ENCODE measurements at regions not wholly inside any gene's neighbourhood (a gene's known extent, or its start where the extent isn't known, plus 50 kb on each side); places are given as distances from the start of the nearest gene placed in this dataset.
A peak's percentile ranks its signal among the peaks of the same experiment; 100 is the strongest.

DNA sequence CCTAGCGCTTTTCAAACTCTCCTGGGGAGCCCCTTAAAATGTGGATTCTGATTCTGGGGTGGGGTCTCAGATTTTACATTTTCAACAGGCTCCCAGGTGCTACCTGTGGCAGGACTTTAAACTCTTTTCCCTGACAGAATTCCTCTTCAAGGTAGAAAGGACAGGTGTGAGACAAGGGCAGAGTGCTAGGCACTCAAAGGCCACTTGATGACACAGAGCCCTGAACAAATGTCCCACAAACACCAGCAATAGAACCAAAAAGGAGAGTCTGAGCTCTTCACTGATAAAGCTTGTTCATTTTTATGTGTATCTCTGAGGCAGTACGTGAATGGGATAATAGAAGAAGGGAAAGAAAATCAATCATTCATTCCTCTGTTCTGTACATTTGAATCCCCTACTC, 77.7 kb upstream of the PELI1 start:
- DNase-seq (ENCODE audit: low read depth in 2 of 2): no peak

DNA sequence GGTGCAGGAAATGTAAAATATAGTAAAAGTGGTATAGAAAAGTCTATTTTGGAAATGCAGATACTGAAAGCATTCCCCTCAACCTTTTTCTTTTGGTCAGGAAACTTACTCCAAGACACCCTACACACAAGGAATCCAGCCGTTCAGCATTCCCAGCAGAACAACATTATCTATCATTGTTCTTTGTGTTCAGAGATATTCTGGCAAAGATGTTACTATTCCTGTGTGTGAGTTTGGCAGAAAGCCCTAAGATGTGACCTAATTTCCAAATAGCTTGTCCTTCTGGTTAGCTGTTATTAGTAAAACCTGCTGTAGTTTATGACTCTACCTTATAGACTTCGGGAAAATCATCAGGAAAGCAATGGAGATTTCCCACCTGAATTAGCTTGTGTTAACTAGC, 78.1 kb upstream of the PELI1 start:
- no peak for DNase-seq (ENCODE audit: low read depth in 2 of 2)

DNA sequence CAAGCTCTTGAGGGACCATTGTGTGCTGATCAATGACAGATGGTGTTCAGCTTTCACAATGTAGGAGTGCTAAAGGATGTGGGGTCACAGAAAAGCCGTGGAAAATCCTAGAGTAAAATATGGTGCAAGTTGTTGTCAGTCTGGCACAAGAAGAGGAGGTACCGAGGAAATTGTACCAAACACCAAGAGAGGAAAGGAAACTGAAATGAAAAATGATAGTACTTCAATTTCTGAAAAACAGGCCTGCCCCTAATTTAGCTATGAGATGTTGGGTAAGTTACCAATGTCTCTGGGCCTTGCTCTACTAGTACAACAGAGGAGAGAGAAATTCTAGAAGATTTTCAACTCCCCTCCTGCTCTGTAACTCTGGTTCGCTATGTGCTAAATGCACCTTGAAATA, 78.8 kb upstream of the PELI1 start:
- DNase-seq (ENCODE audit: low read depth in 2 of 2): no peak

DNA sequence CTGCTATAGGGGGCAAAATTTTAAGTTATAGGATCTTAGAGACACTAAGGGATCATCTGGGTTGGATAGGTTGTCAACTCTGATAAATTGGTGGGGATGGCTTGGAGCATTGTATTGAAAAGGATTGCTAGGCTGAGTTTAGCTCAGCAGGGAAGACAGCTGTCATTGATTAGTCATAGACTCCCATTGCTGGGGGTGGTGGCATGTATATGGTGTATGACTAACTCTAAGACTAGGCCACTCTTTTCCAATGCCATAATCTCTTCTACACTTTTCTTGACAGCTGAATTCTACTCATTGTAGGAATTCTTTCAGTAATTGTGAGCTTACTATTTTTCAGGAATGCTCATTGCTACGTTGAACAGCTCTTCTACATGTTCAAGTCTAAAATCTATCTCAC, 81.3 kb upstream of the PELI1 start:
- DNase-seq (ENCODE audit: low read depth in 2 of 2): peak in 1 of 2 experiments; percentile 49

DNA sequence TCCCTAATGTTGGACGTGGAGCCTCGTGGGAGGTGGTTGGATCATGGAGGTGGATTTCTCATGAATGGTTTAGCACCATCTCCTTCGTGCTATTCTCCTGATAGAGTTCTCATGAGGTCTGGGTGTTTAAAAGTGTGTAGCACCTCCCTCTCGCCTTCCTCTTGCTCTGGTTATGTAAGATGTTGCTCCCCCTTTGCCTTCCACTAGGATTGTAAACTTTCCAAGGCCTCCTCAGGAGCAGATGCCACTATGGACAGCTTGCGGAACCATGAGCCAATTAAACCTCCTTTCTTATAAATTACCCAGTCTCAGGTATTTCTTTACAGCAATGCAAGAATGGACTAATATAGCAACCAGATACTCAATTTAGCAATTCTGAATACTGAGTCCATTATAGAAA, 82.4 kb upstream of the PELI1 start:
- DNase-seq (ENCODE audit: low read depth in 2 of 2): no peak

DNA sequence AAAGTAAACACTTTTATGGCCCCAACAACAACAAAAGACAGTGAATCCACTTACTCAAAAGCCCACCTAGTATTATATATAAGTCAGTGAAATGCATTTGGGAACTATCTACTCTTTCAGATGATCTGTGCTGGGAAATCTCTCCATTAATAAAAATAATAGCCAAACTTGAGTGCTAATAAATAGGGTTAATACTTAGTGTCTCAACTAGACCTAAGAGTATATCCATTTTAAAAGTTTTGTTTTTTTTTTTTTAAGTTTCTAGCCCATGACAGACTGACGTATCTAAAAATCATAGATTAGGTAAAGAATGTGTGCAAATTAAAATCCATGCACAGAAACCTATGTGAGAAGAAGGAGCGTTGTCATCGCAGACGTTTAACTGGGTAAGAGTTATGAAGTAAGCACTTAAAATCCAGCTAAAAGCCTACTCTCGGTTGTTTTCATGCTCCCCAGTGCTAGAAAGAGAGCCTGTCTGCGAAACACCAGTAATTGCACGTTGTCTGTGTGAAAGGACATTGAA, 83.4 kb upstream of the PELI1 start:
- no peak for DNase-seq (ENCODE audit: low read depth in 2 of 2)

DNA sequence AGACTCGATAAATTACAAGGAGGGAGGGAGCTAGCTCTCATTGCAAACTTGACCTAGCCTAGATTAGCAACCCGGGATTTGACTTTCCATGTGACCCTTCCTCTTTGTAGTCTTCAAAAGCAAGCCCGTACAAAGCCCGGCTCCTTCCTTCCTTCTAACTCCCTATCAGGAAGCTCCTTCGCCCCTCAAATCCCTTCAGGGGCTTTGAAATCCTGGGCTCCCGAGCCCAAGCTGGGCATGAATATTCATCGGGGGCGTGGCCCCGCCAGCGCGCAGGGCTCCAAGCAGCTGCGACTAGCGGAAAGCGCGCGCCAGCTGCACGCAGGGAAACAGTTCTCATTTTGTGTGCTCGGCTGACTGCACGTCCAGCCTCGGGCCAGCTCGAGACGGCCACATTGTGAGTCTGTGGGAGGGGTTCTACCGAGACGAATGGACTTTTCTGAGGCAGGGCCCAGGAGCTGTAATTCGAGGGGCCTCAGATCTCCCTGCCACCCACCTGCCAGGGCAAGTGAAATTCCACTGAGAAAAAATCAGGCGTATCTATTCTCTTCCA, 84.0 kb upstream of the PELI1 start:
- DNase-seq (ENCODE audit: low read depth in 2 of 2): no peak

DNA sequence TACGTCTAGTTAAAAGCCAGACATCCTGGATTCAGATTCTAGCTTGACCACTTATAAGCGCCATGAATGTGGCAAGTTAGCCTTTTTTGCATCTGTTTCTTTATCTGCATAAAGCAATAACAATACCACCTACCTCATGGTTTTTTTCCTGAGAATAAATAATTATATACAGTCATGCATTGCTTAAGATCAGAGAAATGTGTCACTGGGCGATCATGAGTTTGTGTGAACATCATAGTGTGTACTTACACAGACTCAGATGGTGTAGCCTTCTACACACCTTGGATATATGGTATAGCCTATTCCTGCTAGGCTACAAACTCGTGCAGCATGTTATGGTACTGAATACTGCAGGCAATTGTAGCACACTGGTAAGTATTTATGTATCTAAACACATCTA, 84.7 kb upstream of the PELI1 start:
- no peak for DNase-seq (ENCODE audit: low read depth in 2 of 2)

DNA sequence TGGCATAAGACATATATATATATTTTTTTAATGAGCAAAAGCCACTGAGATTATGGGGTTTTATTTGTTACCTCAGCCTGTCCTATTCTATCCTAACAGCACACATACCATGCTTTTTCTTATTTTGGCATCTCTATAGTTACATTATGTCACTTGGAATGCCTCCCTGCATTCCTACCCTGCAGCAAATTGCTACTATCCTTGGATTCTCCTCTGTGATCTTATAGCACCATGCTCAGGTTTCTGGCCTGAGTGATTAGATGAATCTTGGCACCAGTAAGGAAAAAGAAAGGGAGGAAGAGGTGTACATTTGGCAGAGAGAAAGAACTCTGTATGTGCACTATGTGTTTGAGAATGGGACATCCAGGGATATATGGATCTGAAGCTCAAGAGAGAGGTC, 86.3 kb upstream of the PELI1 start:
- DNase-seq (ENCODE audit: low read depth in 2 of 2): no peak

DNA sequence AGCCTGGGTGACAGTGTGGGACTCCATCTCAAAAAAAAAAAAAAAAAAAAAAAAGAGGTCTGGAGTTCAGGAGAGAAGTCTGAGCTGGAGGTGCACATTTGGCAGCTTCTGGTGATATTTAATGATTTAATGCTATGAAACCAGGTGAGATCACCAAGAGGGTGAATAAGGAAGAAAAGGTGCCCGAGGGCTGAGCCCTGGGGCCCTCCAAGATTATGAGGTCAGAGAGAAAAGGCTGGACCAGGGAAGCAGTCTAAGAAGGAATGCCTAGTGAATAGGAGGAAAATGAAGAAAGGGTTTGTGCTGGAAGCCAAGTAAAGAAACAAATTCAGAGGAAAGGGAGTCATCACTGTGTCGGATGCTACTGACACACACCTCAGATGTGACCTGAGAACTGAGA, 88.0 kb upstream of the PELI1 start:
- no peak for DNase-seq (ENCODE audit: low read depth in 2 of 2)

DNA sequence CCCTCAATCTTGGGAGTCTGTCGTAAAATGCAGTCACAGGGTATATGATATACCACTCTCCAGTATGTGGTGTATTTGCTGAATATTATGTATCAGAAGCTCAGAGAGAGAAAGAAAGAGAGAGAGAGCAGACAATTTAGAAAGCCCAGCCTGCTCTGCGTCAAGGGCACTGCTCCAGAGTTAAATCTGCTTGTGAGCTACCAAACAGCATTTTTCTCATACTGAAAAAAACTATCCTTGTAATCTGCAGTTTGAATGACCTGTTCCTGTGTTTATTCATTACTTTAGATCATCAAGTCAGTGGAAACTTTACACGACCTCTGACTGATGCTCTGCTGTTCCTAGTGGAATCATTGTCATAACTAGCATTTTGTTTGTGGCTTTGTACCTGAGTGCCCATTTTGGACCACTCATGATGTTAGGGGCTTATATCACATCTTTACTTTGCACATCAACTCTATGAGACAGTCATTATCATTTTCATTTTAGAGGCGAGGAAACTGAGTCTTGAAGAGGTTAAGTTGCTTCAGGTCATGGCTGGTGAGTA, 89.2 kb upstream of the PELI1 start:
- no peak for DNase-seq (ENCODE audit: low read depth in 2 of 2)

DNA sequence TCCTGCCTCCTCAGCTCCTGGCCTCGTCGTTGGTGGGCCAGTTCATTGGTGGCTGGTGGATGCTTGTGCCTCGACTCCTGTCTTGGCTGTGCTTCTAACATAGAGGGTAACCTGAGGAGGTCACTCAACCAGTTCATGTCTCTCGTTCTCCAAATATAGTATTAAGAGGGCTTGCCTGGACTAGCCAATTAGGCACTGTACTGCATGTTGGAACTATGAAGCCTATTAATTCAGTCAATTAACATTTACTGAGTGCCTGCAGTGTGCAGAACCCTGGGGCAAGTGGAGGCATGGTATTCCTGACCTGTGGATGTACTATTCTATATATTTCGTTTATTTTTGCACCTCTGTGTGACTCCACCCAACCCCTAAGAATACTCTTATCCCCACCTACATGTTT, 89.9 kb upstream of the PELI1 start:
- DNase-seq (ENCODE audit: low read depth in 2 of 2): no peak

DNA sequence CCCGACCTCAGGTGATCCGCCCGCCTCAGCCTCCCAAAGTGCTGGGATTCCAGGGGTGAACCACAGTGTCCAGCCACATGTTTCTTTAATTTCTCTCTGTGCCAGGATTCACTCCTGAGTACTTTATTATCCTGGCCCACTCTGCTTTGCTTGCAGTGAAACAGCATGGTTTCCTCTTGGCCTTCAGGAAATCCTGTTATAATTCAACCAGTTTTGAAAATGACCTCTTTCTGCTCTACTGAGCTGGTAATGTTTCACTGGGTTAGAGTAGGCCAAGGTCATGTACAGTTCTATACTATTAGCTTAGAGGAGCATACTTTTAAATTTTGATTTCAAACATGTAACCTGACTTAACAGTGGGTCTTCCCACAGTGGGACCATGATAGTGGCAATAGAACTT, 90.6 kb upstream of the PELI1 start:
- DNase-seq (ENCODE audit: low read depth in 2 of 2): no peak

DNA sequence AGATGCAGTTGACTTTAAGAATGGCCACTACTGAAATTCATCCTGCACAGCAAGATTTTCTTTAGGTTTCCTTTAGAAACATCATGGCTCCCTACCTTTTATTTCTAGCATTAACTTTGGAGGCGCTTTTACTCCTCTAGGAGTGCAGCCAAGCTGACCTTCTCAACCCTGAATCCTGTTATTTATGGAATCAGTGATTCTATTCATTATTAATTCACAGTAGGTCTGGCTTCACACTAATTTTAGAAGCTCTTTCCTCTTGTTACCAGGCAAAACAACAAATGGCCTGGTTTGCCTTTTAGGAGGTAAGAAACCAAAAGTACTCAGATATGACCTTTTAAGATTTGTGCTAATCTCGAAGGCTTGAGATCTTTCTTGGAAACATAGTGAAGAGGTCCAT, 93.0 kb upstream of the PELI1 start:
- no peak for DNase-seq (ENCODE audit: low read depth in 2 of 2)

DNA sequence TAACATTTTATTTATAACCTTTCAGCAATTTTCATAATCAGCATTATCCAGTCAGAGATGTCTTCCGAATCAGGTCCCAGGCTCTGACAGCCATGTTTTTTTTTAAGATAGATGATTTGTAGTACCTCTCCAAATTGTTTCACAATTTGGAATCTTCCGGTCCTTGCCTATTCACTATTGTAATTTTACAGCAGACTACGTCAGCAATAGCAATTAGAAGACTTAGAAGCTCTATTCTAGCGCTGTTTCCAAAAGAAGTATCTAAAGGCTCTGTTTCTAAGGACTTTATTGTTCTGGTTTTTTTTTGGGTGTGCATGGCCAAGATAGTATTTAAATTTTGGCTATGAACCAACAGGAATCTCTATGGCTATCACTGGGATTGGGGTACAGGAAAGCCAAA, 94.6 kb upstream of the PELI1 start:
- DNase-seq (ENCODE audit: low read depth in 2 of 2): no peak

DNA sequence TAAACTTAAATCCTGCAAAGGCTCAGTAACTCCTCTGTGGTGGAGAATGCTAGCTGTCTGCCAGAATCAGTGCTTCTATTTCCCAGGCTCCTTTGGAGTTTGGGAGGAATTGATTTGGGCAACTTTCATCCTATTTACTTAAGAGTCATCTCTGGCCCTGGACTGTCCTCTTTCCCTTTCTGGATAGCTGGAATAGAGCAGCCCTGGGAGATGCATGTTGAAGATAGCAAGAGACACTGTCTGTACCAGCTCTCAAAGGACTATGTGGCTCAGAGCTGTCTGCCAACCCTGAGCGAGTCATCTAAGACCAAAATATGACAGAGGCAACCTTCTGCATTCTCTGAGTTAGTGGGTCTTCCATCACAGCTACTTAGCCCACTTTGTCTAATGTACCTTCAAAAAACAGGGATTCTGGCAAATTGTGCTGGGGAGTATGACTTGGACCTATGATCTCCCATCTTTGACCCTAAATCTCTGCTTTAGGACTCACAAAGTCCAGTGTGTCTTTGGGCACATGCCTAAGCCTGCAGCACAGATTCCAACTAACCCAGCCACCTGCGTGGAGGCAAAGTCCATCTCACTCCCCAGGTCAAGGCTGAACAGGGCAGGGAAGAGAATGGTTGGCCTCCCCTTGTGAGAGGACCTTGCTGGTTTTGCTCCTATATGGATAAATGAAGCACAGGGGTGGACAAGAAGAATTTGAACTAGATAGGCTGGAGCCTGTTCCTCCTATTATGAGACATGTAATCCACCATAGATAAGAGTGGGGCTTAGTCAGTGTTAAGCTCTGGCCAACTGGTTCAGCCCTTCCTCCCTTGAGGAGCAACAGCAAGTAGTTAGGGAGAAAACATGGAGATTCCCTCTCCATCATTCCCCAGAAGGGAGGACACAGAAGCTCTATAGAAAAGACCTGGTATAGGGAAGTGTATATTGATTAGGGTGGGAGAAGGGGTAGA, 99.1 kb upstream of the PELI1 start:
- no peak for DNase-seq (ENCODE audit: low read depth in 2 of 2)

DNA sequence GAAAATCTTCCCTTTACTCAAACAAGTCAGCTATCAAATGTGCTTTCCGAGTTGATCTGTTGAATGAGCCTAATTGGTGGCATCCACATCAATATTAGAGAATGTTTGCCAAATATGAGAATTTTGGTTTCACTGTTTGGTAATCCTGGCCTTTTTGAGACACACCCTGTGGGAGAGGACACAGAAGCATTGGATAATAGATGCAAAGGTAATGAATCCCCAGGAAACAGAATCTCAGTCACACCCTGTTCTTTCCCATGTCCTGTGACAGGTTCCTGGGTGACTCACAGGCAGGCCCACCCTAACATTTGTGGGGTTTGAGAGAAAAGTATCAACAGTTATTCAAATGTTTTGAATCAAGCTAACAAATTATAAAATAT, 99.8 kb upstream of the PELI1 start:
- DNase-seq (ENCODE audit: low read depth in 2 of 2): no peak

DNA sequence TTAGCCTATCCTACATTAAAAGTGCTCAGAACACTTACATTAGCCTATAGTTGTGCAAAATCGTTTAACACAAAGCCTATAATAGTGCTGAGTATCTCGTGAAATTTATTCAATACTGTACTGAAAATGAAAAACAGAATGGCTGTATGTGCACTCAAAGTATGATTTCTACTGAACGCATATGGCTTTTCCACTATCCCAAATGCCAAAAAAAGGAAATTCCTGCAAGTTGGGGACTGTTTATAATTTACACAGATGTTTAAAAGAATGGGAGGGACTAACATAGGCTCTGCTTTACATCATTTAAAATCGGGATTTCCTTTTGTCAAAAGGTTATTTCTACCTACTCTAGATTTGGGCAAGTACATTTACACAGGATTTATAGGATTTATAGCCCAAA, 101.4 kb upstream of the PELI1 start:
- DNase-seq (ENCODE audit: low read depth in 2 of 2): no peak

DNA sequence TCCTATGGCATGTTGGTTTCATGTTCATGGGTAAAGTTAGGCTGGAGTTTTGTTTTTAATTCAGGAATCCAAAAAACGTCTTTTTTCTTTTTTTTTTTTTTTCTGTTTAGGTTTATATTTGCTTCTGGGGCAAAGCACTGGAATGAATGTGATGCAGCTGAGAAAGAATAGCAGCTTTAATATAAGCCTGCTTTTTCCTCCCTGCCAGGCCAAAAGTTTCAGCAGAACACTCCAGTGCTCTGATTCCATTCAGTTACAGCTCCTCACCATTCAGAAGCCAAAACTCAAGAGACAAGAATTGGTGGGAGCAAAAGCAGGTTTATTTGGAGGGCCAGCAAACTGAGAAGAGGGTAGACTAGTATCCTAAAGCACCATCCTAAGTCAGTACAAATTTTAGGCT, 102.7 kb upstream of the PELI1 start:
- DNase-seq (ENCODE audit: low read depth in 2 of 2): no peak

DNA sequence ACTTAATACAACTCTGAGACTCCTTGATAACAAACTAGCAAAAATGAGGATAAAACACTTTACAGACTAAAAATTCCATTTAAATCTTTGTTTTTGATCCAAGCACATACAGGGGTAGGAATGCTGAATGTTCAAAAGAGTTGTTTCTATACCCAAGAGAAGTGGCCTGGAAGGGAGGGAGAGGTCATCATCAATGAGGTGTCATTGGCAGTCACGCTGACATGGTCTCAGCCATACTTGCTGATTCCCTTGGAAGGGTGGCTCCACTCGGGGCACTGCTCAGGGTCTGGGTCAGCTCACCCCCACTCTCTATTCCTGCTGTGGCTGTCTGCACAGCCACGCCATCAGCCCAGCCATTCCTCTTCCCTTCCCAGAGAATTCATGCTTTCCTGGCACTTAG, 105.2 kb upstream of the PELI1 start:
- no peak for DNase-seq (ENCODE audit: low read depth in 2 of 2)

DNA sequence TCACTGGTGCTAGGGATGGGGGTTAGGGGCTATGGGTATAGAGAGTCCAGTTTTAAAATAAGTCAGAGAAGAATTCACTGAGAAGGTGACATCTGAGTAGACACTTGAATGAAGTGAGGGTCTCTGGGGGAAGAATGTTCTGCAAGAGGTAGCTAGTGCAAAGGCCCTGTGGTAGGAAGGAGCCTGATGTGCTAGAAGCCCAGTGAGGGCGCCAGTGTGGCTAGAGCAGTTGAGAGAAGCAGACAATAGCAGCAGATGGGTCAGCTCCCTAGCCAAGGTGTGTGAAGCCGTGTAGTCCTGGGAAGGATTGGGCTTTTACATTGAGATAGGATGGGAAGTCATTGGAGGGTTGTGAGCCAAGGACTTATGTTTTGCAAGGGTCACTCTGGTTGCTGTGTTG, 105.8 kb upstream of the PELI1 start:
- DNase-seq (ENCODE audit: low read depth in 2 of 2): no peak

DNA sequence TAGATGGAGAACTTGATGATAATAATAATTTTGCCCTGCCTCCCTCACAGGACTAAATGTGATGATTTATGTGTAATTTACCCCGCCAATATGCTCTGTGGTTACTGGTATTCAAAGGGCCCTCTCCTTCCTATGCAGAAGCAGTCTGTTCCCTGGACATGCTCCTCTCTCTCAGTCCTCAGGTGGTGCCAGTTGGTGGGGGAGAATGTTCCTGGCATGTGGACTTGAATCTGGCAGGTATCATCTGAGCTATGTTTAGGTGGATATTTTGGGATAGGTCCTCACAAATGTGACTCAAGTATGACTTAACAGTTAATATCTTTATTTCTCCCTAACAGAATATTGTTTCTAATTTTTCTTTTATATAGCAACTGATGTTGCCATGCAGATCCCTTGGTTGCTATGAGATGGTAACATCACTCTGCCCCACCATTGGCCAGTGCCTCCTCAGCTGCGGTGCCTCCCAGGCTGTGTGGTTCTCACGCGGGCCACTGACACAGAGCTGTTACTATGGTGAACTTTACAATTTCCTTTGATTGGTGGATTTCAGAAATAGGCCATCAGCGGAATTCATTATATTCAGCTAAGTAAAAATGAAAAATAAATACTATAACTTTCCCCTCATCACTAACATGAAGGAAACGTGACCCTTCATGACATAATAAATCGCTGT, 106.7 kb upstream of the PELI1 start:
- no peak for DNase-seq (ENCODE audit: low read depth in 2 of 2)
